DOHH2 (cell line): ENCODE measurements at regions not wholly inside any gene's neighbourhood (a gene's known extent, or its start where the extent isn't known, plus 50 kb on each side); places are given as distances from the start of the nearest gene placed in this dataset.

Source experiments
- EZH2phosphoT487 ChIP-seq: fragments of 200-600 bp; sonication (generic); IDR thresholded peaks from 2 replicates; pipeline ENCODE4 v1.6.1; 2017; ENCODE audit warnings: borderline replicate concordance, mild to moderate bottlenecking, antibody characterized with exemption, low read length, moderate library complexity, mixed read lengths
- TF ChIP-seq, protein P1 (sequence below): fragments of 200-600 bp; sonication (generic); IDR thresholded peaks from one replicate; pipeline ENCODE4 v1.5.1; 2014; ENCODE audit warnings: antibody characterized with exemption, mild to moderate bottlenecking, low read depth, low read length; ENCODE audit not compliant: poor library complexity, severe bottlenecking

DNA sequence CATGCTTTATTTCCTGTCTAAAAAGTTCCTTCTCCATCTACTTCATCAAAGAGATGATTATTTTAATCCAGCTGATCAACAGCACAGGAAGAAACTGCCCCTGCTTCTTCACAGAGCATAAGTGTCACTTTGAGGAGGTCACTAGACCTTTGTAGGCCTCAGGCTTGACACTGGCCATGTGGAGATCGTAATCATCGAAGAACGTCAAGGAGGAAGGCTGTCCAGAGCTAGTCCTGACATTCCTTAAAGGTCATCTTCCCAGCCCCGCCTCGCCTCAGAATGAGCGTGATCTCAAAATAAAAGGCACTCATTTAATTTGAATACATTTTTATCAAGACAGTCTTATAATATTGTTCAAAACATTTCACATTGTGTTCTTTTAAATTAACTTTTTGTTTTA lies 445.7 kb upstream of the CDH4 start:
- TF ChIP-seq, protein P1, sequence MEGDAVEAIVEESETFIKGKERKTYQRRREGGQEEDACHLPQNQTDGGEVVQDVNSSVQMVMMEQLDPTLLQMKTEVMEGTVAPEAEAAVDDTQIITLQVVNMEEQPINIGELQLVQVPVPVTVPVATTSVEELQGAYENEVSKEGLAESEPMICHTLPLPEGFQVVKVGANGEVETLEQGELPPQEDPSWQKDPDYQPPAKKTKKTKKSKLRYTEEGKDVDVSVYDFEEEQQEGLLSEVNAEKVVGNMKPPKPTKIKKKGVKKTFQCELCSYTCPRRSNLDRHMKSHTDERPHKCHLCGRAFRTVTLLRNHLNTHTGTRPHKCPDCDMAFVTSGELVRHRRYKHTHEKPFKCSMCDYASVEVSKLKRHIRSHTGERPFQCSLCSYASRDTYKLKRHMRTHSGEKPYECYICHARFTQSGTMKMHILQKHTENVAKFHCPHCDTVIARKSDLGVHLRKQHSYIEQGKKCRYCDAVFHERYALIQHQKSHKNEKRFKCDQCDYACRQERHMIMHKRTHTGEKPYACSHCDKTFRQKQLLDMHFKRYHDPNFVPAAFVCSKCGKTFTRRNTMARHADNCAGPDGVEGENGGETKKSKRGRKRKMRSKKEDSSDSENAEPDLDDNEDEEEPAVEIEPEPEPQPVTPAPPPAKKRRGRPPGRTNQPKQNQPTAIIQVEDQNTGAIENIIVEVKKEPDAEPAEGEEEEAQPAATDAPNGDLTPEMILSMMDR = no peak
- TF ChIP-seq EZH2phosphoT487 = no peak
